Prostate gland (tissue), 1 donor: ENCODE measurements at regions not wholly inside any gene's neighbourhood (a gene's known extent, or its start where the extent isn't known, plus 50 kb on each side); places are given as distances from the start of the nearest gene placed in this dataset.

ENCODE experiments used
- POLR2A ChIP-seq: fragments of 450-650 bp; IDR thresholded peaks from one replicate; pipeline ENCODE4 v1.6.1; 2016; ENCODE audit warnings: antibody characterized with exemption, mild to moderate bottlenecking
- POLR2AphosphoS5 ChIP-seq: sonication (generic); formaldehyde crosslinking; IDR thresholded peaks from one replicate; pipeline ENCODE4 v1.6.1; 2017; ENCODE audit warnings: antibody characterized with exemption

- TF ChIP-seq POLR2A (no peak), POLR2AphosphoS5 (no peak)
Observed at GRCh38 chr2:120938045-120938771, 202.5 kb downstream of the GLI2 start.
